Type B pancreatic cell (in vitro differentiated cells): ENCODE measurements at regions not wholly inside any gene's neighbourhood (a gene's known extent, or its start where the extent isn't known, plus 50 kb on each side); places are given as distances from the start of the nearest gene placed in this dataset.

ENCODE experiments used
- DNase-seq: peaks from one replicate; pipeline ENCODE4 v3.0.0; 2021; ENCODE audit warnings: mixed read lengths; ENCODE audit not compliant: unreplicated experiment; ENCODE audit errors: extremely low spot score
- H3K27ac Mint-ChIP-seq: 2 replicates; pipeline ENCODE4 v1.8.0; 2021; ENCODE audit warnings: mild to moderate bottlenecking, mixed read lengths
- H3K27me3 Mint-ChIP-seq: 2 replicates; pipeline ENCODE4 v1.8.0; 2021; ENCODE audit warnings: mixed read lengths
- H3K36me3 Mint-ChIP-seq: 2 replicates; pipeline ENCODE4 v1.8.0; 2021; ENCODE audit warnings: mixed read lengths
- H3K4me1 Mint-ChIP-seq: one replicate; pipeline ENCODE4 v1.8.0; 2021; ENCODE audit warnings: mixed read lengths; ENCODE audit not compliant: unreplicated experiment
- H3K4me3 Mint-ChIP-seq: 2 replicates; pipeline ENCODE4 v1.8.0; 2021; ENCODE audit warnings: mild to moderate bottlenecking, mixed read lengths
- H3K9me3 Mint-ChIP-seq: 2 replicates; pipeline ENCODE4 v1.8.0; 2021; ENCODE audit warnings: mixed read lengths
- TF ChIP-seq, protein P1 (sequence below): fragments of 200-600 bp; sonication (generic); conservative IDR thresholded peaks from 2 replicates; pipeline ENCODE4 v1.5.0; 2021; ENCODE audit warnings: antibody characterized with exemption, mild to moderate bottlenecking

DNA sequence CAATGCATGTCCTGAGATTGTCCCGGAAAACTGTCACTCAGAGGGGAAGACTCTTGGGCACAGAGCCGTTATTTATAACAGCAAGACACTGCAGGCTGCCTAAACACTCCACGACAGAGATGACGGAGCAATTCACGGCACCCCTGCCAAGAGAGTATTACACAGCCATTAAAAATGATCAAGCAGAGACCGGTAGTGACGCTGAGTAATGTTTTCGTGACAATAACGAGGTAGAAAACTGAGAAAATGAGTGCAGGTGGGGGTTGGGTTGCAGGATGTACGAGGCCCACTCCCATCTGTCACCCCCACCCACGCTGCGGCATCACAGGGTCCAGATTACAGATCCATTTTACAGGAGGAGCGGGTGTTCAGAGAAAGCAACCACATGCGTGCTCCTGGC, 58.9 kb upstream of the LINGO1 start:
- Mint-ChIP-seq H3K9me3 (no peaks in the 10 kb centered on the region), H3K27ac (no peak overlapping the region), H3K27me3 (peaks cover 11% of the 10 kb centered on the region), H3K4me3 (no peak overlapping the region), H3K36me3 (no peaks in the 10 kb centered on the region), H3K4me1 (no peaks in the 10 kb centered on the region)
- DNase-seq: no peak
- TF ChIP-seq, protein P1, sequence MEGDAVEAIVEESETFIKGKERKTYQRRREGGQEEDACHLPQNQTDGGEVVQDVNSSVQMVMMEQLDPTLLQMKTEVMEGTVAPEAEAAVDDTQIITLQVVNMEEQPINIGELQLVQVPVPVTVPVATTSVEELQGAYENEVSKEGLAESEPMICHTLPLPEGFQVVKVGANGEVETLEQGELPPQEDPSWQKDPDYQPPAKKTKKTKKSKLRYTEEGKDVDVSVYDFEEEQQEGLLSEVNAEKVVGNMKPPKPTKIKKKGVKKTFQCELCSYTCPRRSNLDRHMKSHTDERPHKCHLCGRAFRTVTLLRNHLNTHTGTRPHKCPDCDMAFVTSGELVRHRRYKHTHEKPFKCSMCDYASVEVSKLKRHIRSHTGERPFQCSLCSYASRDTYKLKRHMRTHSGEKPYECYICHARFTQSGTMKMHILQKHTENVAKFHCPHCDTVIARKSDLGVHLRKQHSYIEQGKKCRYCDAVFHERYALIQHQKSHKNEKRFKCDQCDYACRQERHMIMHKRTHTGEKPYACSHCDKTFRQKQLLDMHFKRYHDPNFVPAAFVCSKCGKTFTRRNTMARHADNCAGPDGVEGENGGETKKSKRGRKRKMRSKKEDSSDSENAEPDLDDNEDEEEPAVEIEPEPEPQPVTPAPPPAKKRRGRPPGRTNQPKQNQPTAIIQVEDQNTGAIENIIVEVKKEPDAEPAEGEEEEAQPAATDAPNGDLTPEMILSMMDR: no peak

GRCh38 chr15:77689821-77690220, 57.1 kb upstream of the LINGO1 start:
- Mint-ChIP-seq H3K27ac (no peak overlapping the region), H3K4me1 (no peaks in the 10 kb centered on the region), H3K4me3 (no peak overlapping the region), H3K27me3 (peaks cover 11% of the 10 kb centered on the region), H3K36me3 (no peaks in the 10 kb centered on the region), H3K9me3 (no peaks in the 10 kb centered on the region)
- TF ChIP-seq, protein P1: no peak
- no peak for DNase-seq

DNA sequence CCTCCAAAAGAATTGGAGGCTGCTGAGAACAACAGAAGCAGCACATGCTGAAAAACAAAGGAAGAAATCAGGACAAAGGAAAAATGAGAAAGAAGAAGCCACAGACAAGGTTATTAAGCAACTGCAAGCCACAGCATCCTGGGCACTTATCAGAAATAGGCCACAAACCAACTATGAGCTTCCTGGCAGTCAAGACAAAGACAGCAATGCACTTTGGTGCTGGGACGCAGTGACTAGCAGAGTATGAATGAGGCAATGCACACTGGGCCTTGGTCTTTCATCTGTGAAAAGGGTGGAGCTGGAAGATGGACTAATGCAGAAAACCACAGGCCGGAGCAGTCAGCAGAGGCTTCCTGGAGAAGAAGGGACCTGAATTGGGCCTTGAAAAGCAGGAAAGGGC, 56.0 kb upstream of the LINGO1 start:
- DNase-seq: no peak
- Mint-ChIP-seq H3K27me3 (peaks cover 8% of the 10 kb centered on the region), H3K9me3 (no peaks in the 10 kb centered on the region)

DNA sequence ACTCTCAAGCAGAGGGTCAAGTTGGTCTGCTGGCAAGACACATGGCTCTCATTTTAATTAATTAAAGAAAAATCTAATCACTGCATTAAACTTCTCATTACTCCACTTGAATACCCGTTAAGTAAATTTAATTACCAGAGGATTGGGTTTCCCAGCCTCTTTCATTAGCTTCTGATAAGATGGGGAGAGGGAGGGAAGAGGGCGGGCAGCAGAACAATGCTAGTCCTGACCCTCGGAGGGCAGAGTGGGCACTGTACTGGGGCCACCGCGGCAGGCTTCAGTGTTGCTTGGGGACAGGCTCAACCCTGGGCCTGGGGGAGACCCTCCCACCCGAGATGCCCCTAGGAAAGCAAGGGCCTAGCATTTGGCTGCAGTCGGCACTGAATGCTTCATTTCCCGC, 55.6 kb upstream of the LINGO1 start:
- no peak for DNase-seq
- Mint-ChIP-seq H3K36me3 (no peaks in the 10 kb centered on the region), H3K9me3 (no peaks in the 10 kb centered on the region), H3K27ac (no peak overlapping the region), H3K4me1 (no peaks in the 10 kb centered on the region), H3K4me3 (no peak overlapping the region), H3K27me3 (peaks cover 5% of the 10 kb centered on the region)
- TF ChIP-seq, protein P1: no peak

More for the DNA sequence above, 56.0 kb upstream of the LINGO1 start:
- H3K4me1 Mint-ChIP-seq: no peaks in the 10 kb centered on the region
- TF ChIP-seq, protein P1: no peak
- H3K27ac Mint-ChIP-seq: no peak overlapping the region
- H3K36me3 Mint-ChIP-seq: no peaks in the 10 kb centered on the region
- no peak overlapping the region for H3K4me3 Mint-ChIP-seq

DNA sequence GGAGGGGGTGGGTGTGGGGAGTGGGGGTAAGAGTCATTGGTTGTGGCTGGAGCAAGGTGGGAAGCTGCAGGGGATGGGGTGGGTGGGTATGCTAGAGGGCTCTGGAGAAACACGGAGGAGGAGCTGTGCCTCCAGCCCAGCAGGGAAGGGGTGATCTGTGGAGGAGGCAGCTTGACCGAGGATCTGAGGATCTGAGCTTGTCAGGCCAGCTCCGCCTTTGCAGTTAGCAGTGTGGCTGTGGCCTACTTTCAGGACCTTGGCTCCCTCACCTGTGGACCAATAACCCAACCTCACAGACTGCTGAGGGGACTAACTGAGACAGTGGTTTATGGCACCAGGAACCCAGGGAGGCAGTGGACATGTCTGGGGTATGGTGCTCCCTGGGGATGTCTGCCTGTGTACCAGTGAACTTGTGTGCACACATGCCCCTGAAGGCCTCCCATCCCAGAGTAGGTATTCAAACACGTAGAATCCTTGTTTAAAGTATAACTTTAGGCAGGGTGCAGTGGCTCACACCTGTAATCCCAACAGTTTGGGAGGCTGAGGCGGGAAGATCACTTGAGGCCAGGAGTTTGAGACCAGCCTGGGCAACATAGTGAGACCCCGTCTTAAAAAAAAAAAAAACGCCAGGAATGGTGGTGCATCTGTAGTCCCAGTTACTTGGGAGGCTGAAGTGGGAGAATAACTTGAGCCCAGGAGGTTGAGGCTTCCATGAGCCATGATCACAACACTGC, 52.5 kb upstream of the LINGO1 start:
- no peaks in the 10 kb centered on the region for H3K4me1 Mint-ChIP-seq
- peaks cover 9% of the 10 kb centered on the region for H3K27me3 Mint-ChIP-seq
- TF ChIP-seq, protein P1: no peak
- no peaks in the 10 kb centered on the region for H3K9me3 Mint-ChIP-seq
- DNase-seq: no peak
- H3K27ac Mint-ChIP-seq: no peak overlapping the region
- H3K36me3 Mint-ChIP-seq: no peaks in the 10 kb centered on the region
- H3K4me3 Mint-ChIP-seq: no peak overlapping the region
